ENCODE measurements at regions not wholly inside any gene's neighbourhood (a gene's known extent, or its start where the extent isn't known, plus 50 kb on each side); places are given as distances from the start of the nearest gene placed in this dataset.

DNA sequence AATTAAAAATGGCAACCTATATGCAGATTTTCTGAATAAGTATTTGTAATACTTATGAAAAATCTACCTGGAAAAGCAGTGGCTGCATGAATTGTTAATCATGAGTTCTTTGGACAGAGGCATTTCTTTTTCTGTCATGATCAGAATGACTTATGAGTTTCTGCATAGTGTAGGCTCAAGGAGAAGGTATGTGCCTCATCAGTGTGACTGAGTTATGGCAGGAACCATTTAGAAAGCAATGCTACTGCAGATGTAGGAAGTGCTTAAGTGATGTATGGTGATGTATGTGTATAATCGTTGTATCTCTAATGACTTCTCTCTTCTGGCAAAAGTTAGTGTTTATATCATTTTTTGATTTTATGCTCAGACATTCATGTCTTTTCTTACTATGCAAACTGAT lies 816.4 kb upstream of the FBXO33 start:
- TF ChIP-seq, protein P1, sequence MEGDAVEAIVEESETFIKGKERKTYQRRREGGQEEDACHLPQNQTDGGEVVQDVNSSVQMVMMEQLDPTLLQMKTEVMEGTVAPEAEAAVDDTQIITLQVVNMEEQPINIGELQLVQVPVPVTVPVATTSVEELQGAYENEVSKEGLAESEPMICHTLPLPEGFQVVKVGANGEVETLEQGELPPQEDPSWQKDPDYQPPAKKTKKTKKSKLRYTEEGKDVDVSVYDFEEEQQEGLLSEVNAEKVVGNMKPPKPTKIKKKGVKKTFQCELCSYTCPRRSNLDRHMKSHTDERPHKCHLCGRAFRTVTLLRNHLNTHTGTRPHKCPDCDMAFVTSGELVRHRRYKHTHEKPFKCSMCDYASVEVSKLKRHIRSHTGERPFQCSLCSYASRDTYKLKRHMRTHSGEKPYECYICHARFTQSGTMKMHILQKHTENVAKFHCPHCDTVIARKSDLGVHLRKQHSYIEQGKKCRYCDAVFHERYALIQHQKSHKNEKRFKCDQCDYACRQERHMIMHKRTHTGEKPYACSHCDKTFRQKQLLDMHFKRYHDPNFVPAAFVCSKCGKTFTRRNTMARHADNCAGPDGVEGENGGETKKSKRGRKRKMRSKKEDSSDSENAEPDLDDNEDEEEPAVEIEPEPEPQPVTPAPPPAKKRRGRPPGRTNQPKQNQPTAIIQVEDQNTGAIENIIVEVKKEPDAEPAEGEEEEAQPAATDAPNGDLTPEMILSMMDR (IDR thresholded peaks at IDR 0.05; ENCODE audit: insufficient read depth, low read length, poor library complexity, severe bottlenecking), result no peak
- no peak for DNase-seq (ENCODE audit: low read depth)
- no peaks in the 10 kb centered on the region for H3K27me3 ChIP-seq (ENCODE audit: control insufficient read depth, insufficient read depth, low read length)
- H3K36me3 ChIP-seq (ENCODE audit: control insufficient read depth, insufficient read depth, low read length), result no peaks in the 10 kb centered on the region
- H3K4me3 ChIP-seq (ENCODE audit: low read depth, low read length), result no peak overlapping the region

DNA sequence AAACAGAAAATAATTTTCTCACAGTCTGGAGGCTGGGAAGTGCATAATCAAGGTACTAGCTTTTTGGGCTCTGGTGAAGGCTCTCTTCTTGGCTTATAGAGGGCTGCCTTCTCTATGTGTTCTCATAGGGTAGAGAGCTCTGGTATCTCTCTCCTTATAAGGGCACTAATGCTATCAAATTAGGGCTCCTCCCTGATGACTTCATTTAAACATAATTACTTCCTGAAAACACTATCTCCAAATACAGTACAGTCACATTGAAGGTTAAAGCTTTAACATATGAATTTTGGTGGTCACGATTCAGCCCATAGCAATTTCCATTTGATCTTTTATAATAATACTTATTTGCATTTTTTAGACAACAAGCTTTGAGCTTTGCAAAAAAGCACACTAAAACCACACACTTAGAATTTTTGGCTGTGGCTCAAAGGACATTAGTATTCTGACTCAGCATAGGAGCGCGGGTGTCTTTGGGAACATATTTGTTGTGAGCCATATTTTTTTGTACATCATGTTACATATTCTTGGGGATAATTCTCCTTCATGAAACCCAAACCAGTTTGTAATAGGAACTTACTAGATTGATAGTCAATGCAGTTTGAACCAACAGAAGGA lies 808.1 kb upstream of the FBXO33 start:
- H3K27me3 ChIP-seq (ENCODE audit: control insufficient read depth, insufficient read depth, low read length), result no peaks in the 10 kb centered on the region
- H3K36me3 ChIP-seq (ENCODE audit: control insufficient read depth, insufficient read depth, low read length), result no peaks in the 10 kb centered on the region
- TF ChIP-seq, protein P1 (IDR thresholded peaks at IDR 0.05; ENCODE audit: insufficient read depth, low read length, poor library complexity, severe bottlenecking), result no peak
- no peak for DNase-seq (ENCODE audit: low read depth)
- no peak overlapping the region for H3K4me3 ChIP-seq (ENCODE audit: low read depth, low read length)

DNA sequence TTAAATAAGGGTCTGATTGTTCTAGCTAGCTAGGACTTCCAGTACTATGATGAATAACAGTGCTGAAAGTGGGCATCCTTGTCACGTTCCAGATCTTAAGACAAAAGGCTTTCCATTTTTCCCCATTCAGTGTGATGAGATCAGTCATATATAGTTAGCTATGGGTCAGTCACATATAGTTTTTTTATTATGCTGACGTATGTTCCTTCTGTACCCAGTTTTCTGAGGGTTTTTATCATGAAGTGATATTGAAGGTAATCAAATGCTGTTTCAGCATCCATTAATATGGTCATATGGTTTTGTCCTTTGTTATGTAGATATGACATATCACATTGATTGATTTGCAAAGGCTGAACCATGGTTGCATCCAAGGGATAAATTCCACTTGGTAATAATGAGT lies 800.1 kb upstream of the FBXO33 start:
- DNase-seq (ENCODE audit: low read depth), result no peak
- no peaks in the 10 kb centered on the region for H3K27me3 ChIP-seq (ENCODE audit: control insufficient read depth, insufficient read depth, low read length)
- TF ChIP-seq, protein P1 (IDR thresholded peaks at IDR 0.05; ENCODE audit: insufficient read depth, low read length, poor library complexity, severe bottlenecking), result no peak
- H3K4me3 ChIP-seq (ENCODE audit: low read depth, low read length), result no peak overlapping the region
- H3K36me3 ChIP-seq (ENCODE audit: control insufficient read depth, insufficient read depth, low read length), result no peaks in the 10 kb centered on the region

DNA sequence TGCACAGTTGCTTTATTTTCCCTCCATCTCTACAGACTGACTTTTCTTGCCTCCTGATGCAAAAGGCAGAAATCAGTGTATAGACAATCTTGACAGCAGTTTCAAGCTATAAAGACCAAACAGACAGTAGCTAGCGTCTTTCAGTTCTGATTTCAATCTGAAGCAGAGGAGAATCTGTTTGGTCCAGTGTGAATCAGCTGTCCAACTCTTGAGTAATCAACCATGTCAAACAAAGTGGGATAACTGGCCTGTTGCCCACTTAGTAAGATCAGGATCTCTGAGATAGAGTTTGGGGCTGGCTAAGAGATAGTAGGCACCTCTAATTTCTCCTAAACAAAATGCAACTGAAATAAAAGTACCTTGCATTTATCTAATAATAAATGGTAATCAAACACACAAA lies 797.4 kb upstream of the FBXO33 start:
- DNase-seq (ENCODE audit: low read depth), result no peak
- Histone ChIP-seq H3K4me3 (ENCODE audit: low read depth, low read length) (no peak overlapping the region), H3K36me3 (ENCODE audit: control insufficient read depth, insufficient read depth, low read length) (no peaks in the 10 kb centered on the region), H3K27me3 (ENCODE audit: control insufficient read depth, insufficient read depth, low read length) (no peaks in the 10 kb centered on the region)
- TF ChIP-seq, protein P1 (IDR thresholded peaks at IDR 0.05; ENCODE audit: insufficient read depth, low read length, poor library complexity, severe bottlenecking), result no peak

DNA sequence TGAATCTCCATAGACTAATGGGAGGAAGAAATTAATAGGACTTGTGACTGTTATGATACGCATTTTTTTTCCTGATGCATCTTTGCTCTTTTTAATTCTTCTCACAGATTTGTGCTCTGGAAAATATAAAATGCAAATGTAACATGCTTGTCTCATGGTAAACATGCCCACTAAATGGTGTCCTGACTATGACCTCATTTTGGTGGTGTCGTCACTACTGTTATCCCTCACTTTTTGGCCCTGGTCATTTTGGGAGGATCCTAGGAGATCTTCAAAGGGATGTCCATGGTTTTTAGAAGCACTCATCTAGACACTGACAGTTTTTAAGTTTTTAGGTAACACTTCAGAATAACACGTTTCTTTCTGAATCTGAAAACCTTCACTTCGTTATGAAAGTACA lies 790.8 kb upstream of the FBXO33 start:
- Histone ChIP-seq H3K36me3 (ENCODE audit: control insufficient read depth, insufficient read depth, low read length) (no peaks in the 10 kb centered on the region), H3K27me3 (ENCODE audit: control insufficient read depth, insufficient read depth, low read length) (no peaks in the 10 kb centered on the region), H3K4me3 (ENCODE audit: low read depth, low read length) (no peak overlapping the region)
- TF ChIP-seq, protein P1 (IDR thresholded peaks at IDR 0.05; ENCODE audit: insufficient read depth, low read length, poor library complexity, severe bottlenecking), result no peak
- no peak for DNase-seq (ENCODE audit: low read depth)

DNA sequence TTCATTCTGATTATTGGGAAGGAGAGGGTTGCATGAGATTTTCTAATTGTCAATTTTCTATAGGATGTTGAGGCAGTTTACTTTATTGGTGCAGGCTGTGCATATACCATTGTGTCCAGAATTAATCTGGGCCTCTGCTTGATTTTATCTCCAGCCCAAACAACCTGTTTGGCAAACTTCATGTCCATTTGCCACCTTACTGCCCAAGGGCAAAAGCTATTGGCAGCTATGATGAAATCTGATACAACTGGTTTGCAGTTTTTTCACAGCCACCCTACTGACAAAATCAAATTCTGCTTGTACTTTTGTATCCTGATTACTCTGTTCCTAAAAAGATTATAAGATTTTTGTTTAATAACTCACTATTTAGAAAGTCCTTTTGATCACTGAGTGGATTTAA lies 789.2 kb upstream of the FBXO33 start:
- DNase-seq (ENCODE audit: low read depth), result no peak
- Histone ChIP-seq H3K4me3 (ENCODE audit: low read depth, low read length) (no peak overlapping the region), H3K27me3 (ENCODE audit: control insufficient read depth, insufficient read depth, low read length) (no peaks in the 10 kb centered on the region), H3K36me3 (ENCODE audit: control insufficient read depth, insufficient read depth, low read length) (no peaks in the 10 kb centered on the region)
- TF ChIP-seq, protein P1 (IDR thresholded peaks at IDR 0.05; ENCODE audit: insufficient read depth, low read length, poor library complexity, severe bottlenecking), result no peak
